ENCODE measurements at regions not wholly inside any gene's neighbourhood (a gene's known extent, or its start where the extent isn't known, plus 50 kb on each side); places are given as distances from the start of the nearest gene placed in this dataset.

DNA sequence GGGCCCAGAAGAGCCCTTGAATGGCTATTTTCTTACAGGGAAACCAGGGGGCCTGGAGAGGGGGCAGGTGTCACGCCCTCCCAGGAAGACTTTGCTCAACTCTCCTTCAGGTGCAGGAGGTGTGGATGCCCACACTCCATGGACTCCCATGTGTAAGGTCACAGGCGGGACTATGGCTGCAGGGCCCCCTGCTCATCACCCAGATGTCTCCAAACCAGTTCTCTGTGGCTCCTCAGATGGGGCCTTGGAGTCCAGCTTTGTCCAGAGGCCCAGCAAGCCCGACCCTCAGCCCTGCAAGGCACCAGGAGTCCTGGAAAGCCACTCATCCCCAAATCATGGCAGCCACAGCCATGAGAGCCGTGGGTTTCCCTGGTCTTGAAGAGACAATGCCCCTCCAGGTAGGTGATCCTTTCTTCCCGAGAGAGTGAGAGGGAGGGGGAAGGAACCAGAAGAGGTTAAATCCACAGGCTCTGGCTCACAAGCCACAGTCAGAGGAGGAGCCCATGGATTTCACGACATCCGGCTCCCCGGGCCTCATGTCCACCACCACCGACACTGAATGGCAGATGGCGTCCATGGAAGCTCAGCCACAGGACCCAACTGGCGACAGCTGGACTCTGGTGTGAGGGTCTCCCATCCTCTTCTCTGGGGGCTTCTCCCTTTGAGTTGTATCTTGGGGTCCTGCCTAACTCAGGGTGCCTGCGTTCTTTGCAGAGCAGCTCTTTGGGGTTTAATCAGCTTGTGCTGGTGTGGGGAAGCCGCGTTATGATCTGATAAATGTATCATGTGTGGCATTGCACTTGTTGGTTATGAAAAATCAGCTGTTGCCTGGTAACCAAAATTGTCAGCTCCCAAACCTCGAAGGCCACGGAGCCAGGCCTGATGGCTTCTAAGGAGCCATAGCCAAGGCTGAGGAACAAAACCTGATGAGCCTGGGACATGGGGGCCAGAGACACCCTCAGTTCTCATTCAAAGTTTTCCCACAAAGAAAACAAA lies 620.4 kb downstream of the BRD1 start:
- no peaks in the 10 kb centered on the region for H3K36me3 Mint-ChIP-seq (ENCODE audit: low read depth)
- H3K27me3 Mint-ChIP-seq (ENCODE audit: low read depth) = peaks cover 62% of the 10 kb centered on the region
- H3K27ac Mint-ChIP-seq = no peak overlapping the region
- TF ChIP-seq, protein P1, sequence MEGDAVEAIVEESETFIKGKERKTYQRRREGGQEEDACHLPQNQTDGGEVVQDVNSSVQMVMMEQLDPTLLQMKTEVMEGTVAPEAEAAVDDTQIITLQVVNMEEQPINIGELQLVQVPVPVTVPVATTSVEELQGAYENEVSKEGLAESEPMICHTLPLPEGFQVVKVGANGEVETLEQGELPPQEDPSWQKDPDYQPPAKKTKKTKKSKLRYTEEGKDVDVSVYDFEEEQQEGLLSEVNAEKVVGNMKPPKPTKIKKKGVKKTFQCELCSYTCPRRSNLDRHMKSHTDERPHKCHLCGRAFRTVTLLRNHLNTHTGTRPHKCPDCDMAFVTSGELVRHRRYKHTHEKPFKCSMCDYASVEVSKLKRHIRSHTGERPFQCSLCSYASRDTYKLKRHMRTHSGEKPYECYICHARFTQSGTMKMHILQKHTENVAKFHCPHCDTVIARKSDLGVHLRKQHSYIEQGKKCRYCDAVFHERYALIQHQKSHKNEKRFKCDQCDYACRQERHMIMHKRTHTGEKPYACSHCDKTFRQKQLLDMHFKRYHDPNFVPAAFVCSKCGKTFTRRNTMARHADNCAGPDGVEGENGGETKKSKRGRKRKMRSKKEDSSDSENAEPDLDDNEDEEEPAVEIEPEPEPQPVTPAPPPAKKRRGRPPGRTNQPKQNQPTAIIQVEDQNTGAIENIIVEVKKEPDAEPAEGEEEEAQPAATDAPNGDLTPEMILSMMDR (IDR thresholded peaks at IDR 0.05; ENCODE audit: unreplicated experiment in 3 of 3) = no peak
- H3K4me3 Mint-ChIP-seq = no peak overlapping the region
- H3K4me1 Mint-ChIP-seq = peaks cover 7% of the 10 kb centered on the region
- peaks cover 3% of the 10 kb centered on the region for H3K9me3 Mint-ChIP-seq

DNA sequence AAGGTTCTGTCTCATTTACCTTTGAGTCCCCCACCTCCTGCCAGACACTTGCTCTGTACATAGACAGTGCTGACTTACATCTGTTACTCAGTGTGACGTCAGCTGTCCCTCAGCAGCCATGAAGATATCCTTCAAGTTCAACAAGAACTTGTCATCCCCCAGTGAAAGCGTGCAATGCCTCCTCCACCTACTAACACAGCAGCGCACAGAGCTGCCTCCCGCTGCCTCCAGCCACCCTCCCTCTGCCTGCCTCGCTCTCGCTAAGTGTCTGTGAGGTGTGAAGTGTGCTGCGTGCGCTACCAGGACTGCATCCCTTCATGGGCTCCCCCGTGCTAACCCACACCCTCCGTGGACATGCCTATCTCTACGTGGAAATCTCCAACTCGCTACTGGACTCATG lies 621.4 kb downstream of the BRD1 start:
- H3K27me3 Mint-ChIP-seq (ENCODE audit: low read depth) = peaks cover 66% of the 10 kb centered on the region
- H3K9me3 Mint-ChIP-seq = peaks cover 3% of the 10 kb centered on the region
- H3K27ac Mint-ChIP-seq = no peak overlapping the region
- H3K4me1 Mint-ChIP-seq = peaks cover 7% of the 10 kb centered on the region
- H3K36me3 Mint-ChIP-seq (ENCODE audit: low read depth) = no peaks in the 10 kb centered on the region
- no peak overlapping the region for H3K4me3 Mint-ChIP-seq
- TF ChIP-seq, protein P1 (IDR thresholded peaks at IDR 0.05; ENCODE audit: unreplicated experiment in 3 of 3) = no peak

DNA sequence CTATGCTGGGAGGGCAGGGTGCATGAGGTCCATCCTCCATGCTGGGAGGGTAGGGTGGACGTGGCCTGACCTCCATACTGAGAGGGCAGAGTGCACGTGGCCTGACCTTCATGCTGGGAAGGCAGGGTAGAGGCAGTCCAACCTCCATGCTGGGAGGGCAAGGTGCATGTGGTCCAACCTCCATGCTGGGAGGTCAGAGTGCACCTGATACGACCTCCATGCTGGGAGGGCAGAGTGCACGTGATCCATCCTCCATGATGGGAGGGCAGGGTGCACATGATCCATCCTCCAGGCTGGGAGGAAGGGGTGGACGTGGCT lies 622.2 kb downstream of the BRD1 start:
- no peak overlapping the region for H3K4me3 Mint-ChIP-seq
- TF ChIP-seq, protein P1 (IDR thresholded peaks at IDR 0.05; ENCODE audit: unreplicated experiment in 3 of 3) = no peak
- H3K4me1 Mint-ChIP-seq = peaks cover 7% of the 10 kb centered on the region
- no peak overlapping the region for H3K27ac Mint-ChIP-seq
- H3K9me3 Mint-ChIP-seq = peaks cover 3% of the 10 kb centered on the region
- no peaks in the 10 kb centered on the region for H3K36me3 Mint-ChIP-seq (ENCODE audit: low read depth)
- peaks cover 65% of the 10 kb centered on the region for H3K27me3 Mint-ChIP-seq (ENCODE audit: low read depth)

DNA sequence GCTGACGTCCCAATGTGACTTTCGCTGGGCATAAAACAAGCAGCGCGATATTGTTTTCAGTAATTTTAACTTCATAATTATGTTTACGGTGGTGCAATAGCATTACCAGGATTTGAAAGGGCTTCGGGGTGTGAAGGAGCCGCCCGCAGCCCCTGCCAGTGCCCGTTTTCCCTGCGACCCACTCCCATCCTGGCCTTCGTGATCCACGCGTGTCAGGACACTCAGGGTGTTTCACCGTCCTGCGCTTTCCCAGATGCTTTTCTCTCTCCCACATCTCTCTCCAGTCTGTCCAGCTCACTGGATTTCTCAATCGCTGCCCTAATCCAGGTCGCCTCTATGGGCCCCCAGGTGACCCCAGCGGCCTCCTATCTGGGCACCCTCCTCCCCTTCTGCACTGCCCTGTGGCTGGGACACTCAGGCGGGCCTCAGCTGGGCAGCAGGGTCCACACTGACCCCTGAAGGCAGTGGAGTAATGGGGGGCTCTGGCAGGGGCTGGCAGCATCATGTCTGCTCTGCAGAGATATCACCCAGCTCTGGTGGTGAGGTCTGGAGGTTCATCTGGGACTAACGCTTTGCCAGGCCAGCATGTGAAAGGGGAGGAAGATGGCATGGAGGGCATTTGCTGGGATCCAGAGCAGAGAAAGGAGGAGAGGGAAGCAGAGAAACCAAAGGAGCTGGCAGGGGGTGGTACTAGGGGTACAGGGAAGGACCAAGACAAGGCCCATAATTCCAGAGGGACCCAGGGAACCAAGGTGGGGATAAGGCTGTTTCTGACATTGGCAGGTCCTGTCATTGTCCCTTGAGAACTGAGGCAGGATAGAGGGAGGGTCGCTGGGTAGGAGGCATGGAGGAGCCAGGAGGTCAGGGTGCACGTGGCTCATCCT lies 622.8 kb downstream of the BRD1 start:
- Mint-ChIP-seq H3K9me3 (peaks cover 3% of the 10 kb centered on the region), H3K4me3 (no peak overlapping the region), H3K4me1 (peaks cover 6% of the 10 kb centered on the region), H3K27me3 (ENCODE audit: low read depth) (peaks cover 68% of the 10 kb centered on the region), H3K36me3 (ENCODE audit: low read depth) (no peaks in the 10 kb centered on the region), H3K27ac (no peak overlapping the region)
- TF ChIP-seq, protein P1 (IDR thresholded peaks at IDR 0.05; ENCODE audit: unreplicated experiment in 3 of 3) = no peak

DNA sequence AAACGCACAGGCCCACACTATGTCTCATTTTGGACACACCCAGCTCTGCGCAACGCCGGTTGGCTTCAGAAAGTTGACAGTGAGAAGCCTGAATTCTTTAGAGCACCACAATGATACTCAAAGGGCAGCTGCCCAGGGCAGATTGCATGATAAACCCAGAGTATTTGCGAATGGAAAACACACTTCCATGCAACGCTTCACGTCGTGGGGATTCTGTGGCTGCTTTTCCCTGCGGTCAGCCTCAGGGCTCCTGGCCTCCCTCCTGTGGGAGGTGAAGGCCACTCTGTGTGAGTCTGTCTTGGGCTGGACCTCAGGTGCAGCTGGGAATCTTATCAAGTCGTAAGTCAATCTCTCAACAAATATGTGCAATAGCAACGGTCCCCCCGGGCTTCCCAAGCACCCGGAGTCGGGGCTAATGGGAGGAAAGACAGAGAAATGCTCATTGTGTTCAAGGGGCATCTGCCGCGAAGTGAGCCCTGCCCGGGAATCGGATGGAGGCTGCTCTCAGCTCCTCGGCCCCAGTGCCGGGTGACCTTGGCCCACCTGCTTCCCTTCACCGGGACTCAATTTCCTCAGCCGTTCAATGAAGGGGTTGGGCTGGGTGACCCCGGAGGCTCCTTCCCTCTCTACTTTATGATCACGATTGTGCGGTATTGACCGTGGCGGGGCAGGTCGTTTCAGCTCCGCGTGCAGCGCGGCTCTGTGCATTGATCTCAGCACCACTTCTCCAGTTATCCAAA lies 623.6 kb downstream of the BRD1 start:
- no peak overlapping the region for H3K27ac Mint-ChIP-seq

More for the DNA sequence above, 623.6 kb downstream of the BRD1 start:
- H3K27me3 Mint-ChIP-seq (ENCODE audit: low read depth) = peaks cover 71% of the 10 kb centered on the region
- TF ChIP-seq, protein P1 (IDR thresholded peaks at IDR 0.05; ENCODE audit: unreplicated experiment in 3 of 3) = no peak
- peaks cover 3% of the 10 kb centered on the region for H3K9me3 Mint-ChIP-seq
- H3K4me1 Mint-ChIP-seq = no peaks in the 10 kb centered on the region
- no peak overlapping the region for H3K4me3 Mint-ChIP-seq
- H3K36me3 Mint-ChIP-seq (ENCODE audit: low read depth) = no peaks in the 10 kb centered on the region

Data from nephron (organoid).